Esophagus muscularis mucosa (tissue), 4 donors: ENCODE measurements at regions not wholly inside any gene's neighbourhood (a gene's known extent, or its start where the extent isn't known, plus 50 kb on each side); places are given as distances from the start of the nearest gene placed in this dataset.

ENCODE experiments used
- DNase-seq: peaks from one replicate; pipeline ENCODE4 v3.0.0-alpha.2; 2017; ENCODE audit errors: extremely low spot score
- H3K27ac ChIP-seq, 4 donors: fragments of 200-600 bp; sonication (generic); replicated peaks in 1 of 4; 1 replicate in 3 of 4; 2 replicates in 1 of 4; pipeline ENCODE4 v1.5.1; 2016 to 2019; ENCODE audit warnings: mild to moderate bottlenecking in 1 of 4
- H3K27me3 ChIP-seq, 4 donors: fragments of 200-600 bp; sonication (generic); one replicate each; pipeline versions ENCODE4 v1.5.1 to v1.6.0; 2016 to 2019
- H3K36me3 ChIP-seq, 4 donors: fragments of 200-600 bp; sonication (generic); one replicate each; pipeline ENCODE4 v1.5.1; 2016 to 2019
- H3K4me1 ChIP-seq, 4 donors: fragments of 200-600 bp; sonication (generic); one replicate each; pipeline ENCODE4 v1.5.1; 2016 to 2019
- H3K4me3 ChIP-seq, 4 donors: fragments of 200-600 bp; sonication (generic); 1 replicate in 2 of 4; 2 replicates in 2 of 4; pipeline ENCODE4 v1.5.1; 2016 to 2019; ENCODE audit warnings: mild to moderate bottlenecking in 4 of 4, moderate library complexity in 1 of 4
- H3K9me3 ChIP-seq, 4 donors: fragments of 200-600 bp; sonication (generic); 1 replicate in 3 of 4; 2 replicates in 1 of 4; pipeline ENCODE4 v1.5.1; 2016 to 2019
- CTCF ChIP-seq, 3 experiments: fragments of 200-600 bp in 2 of 3; fragments of 450-650 bp in 1 of 3; sonication (generic) in 2 of 3; IDR thresholded peaks; one replicate each; pipeline ENCODE4 v1.5.1; 2017 to 2019; ENCODE audit warnings: antibody characterized with exemption in 3 of 3, mild to moderate bottlenecking in 2 of 3, moderate library complexity in 1 of 3
- EP300 ChIP-seq: sonication (generic); formaldehyde crosslinking; IDR thresholded peaks from one replicate; pipeline ENCODE4 v1.6.1; 2017; ENCODE audit warnings: antibody characterized with exemption
- POLR2A ChIP-seq: fragments of 450-650 bp; IDR thresholded peaks from one replicate; pipeline ENCODE4 v1.6.1; 2017; ENCODE audit warnings: antibody characterized with exemption, moderate library complexity, mild to moderate bottlenecking, low read depth
- POLR2AphosphoS5 ChIP-seq, 2 donors: sonication (generic); formaldehyde crosslinking; IDR thresholded peaks; one replicate each; pipeline ENCODE4 v1.6.1; 2017; ENCODE audit warnings: antibody characterized with exemption in 2 of 2
- WGBS: methylation state at CpG from one replicate; pipeline ENCODE4 v1.1.5; 2018; 5-methylcytosine and 5-hydroxymethylcytosine counted together
- intact Hi-C: fragments of 100-400 bp; cut with DNase I; formaldehyde crosslinking; loops from one replicate; pipeline ENCODE4 v1.15.1; 2023

DNA sequence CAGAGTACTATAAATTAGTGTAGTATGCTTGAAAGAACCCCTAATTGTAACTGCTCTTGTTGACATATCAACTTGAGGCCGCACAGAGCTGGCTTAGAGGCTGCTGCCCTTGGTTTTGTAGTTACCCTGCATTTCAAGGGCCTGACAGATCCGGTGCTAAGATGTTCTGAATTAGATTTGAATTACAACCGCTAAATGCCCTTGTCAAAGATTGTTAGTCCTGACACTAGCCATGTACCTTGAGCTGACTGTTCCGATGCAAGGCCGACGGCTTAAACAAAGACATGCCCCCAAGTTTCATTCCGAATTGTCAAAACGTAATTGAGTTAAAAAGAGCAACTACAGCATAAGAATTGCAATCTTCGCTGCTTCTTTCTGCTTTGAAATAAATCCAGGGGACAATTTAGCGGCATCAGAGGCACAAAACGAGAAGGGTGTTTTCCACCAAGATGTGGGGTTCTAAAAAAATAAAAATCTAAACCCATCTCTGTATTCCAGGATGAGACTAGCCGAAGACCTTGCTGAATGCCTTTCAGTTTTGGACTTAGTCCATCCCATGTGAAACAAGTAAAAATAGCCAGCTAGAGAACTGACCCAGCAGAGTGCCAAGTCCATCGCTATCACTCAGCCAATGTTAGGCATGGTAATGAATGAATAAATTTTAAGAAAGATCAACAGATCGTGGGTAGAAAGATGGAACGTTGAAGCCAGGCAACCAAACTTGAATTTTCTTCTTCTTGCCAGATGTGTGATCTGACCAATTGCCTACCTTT is 148.7 kb downstream of the DICER1 start:
- intact Hi-C loops, result no loop called here
- no peaks in the 10 kb centered on the region for H3K27me3 ChIP-seq
- peaks cover 13 to 31% (median 29%) of the 10 kb centered on the region in 4 donors for H3K4me1 ChIP-seq
- H3K9me3 ChIP-seq, result no peaks in the 10 kb centered on the region
- H3K4me3 ChIP-seq, result no peak overlapping the region
- 75% methylated on average over 15 of the region's 15 CpGs for WGBS
- peak overlapping the region in 1 of 4 donors; percentile 13 for H3K27ac ChIP-seq
- no peaks in the 10 kb centered on the region for H3K36me3 ChIP-seq
- TF ChIP-seq POLR2AphosphoS5 (IDR thresholded peaks at IDR 0.05), result no peak
- no peak for DNase-seq

DNA sequence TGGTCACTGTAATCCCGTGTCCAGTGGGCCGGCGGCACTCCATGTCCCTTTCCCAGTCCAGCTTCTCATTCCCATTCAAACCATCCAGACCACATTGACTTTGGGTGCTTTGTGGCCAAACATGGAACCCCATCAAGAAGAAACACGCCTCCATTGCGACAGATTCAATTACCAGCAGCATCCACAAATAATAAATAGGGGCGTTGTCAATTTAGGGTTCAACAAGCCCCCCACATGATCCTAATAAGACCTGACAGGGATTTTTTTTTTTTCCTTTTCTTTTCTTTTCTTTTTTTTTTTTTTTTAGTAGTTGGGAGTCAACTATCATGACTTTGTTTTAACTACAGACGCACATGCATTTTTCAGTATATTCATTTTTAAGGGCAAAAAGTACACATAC is 149.4 kb downstream of the DICER1 start:
- 93% methylated on average over 7 of the region's 7 CpGs for WGBS
- TF ChIP-seq EP300 (no peak), POLR2A (no peak), POLR2AphosphoS5 (IDR thresholded peaks at IDR 0.05) (no peak), CTCF (IDR thresholded peaks at IDR 0.05) (no peak)
- no peaks in the 10 kb centered on the region for H3K36me3 ChIP-seq
- intact Hi-C loops, result no loop called here
- no peak overlapping the region for H3K27ac ChIP-seq
- DNase-seq, result peak; percentile 55
- no peaks in the 10 kb centered on the region for H3K27me3 ChIP-seq
- no peak overlapping the region for H3K4me3 ChIP-seq
- H3K9me3 ChIP-seq, result no peaks in the 10 kb centered on the region
- peaks cover 13 to 31% (median 29%) of the 10 kb centered on the region in 4 donors for H3K4me1 ChIP-seq

DNA sequence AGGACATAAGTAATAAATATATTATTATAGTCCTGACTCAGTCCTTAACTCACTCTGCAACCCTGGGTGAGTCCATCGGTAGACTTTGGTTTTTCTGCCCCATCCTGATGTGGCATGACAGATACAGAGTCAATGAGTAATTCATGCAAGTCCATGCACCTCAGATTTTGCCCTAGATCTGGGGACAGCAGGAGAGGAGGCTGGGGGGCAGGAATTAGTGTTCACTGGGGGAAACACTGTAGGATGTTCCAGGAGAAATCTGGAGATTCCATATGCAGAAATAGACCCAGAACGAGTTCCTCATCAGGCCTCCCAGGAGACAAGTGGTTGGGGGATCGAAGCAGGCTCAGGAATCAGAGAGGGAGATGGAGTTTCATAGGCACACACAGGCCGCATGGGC is 150.8 kb downstream of the DICER1 start:
- peaks cover 13 to 25% (median 23%) of the 10 kb centered on the region in 4 donors for H3K4me1 ChIP-seq
- DNase-seq, result peak; percentile 53
- WGBS, result 87% methylated on average over 4 of the region's 4 CpGs
- no peak for TF ChIP-seq EP300
- no peak for TF ChIP-seq CTCF (IDR thresholded peaks at IDR 0.05)
- no peak for TF ChIP-seq POLR2A
- no peak for TF ChIP-seq POLR2AphosphoS5 (IDR thresholded peaks at IDR 0.05)
- no peaks in the 10 kb centered on the region for H3K36me3 ChIP-seq
- intact Hi-C loops, result no loop called here
- H3K27me3 ChIP-seq, result no peaks in the 10 kb centered on the region
- no peak overlapping the region for H3K27ac ChIP-seq
- H3K9me3 ChIP-seq, result no peaks in the 10 kb centered on the region
- H3K4me3 ChIP-seq, result no peak overlapping the region

DNA sequence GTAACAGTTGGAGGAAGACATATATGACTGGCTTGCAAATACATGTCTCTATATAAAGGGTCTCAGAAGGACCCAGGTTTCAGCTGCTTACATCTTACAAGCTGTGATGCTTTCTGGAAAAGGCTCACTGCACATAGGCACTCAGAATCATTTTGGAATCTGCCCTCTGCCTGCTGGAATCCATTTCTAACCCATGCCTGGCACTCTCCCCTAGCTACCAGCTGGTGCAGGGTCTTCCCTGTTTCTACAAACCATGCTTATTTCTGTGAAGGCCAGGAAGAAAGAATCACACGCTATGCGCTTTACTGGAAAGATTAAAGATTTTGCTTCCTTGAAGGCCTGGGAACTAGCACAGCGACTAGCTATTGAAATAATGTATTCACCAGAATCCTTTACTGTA is 151.3 kb downstream of the DICER1 start:
- WGBS, result 97% methylated on average over 3 of the region's 3 CpGs
- H3K4me3 ChIP-seq, result no peak overlapping the region
- DNase-seq, result no peak
- H3K27ac ChIP-seq, result no peak overlapping the region
- intact Hi-C loops, result no loop called here
- no peaks in the 10 kb centered on the region for H3K9me3 ChIP-seq
- H3K27me3 ChIP-seq, result no peaks in the 10 kb centered on the region
- H3K36me3 ChIP-seq, result no peaks in the 10 kb centered on the region
- H3K4me1 ChIP-seq, result peaks cover 13 to 21% (median 19%) of the 10 kb centered on the region in 4 donors
- no peak for TF ChIP-seq EP300
- no peak for TF ChIP-seq CTCF (IDR thresholded peaks at IDR 0.05)
- no peak for TF ChIP-seq POLR2AphosphoS5 (IDR thresholded peaks at IDR 0.05)
- no peak for TF ChIP-seq POLR2A

GRCh38 chr14:95003099-95003960 is 154.0 kb downstream of the DICER1 start:
- Histone ChIP-seq H3K4me3 (no peak overlapping the region), H3K27me3 (peaks cover 0 to 3% (median 0%) of the 10 kb centered on the region in 4 donors), H3K27ac (no peak overlapping the region), H3K9me3 (no peaks in the 10 kb centered on the region), H3K36me3 (no peaks in the 10 kb centered on the region), H3K4me1 (peaks cover 0 to 1% (median 0%) of the 10 kb centered on the region in 4 donors)
- intact Hi-C loops, result no loop called here
- WGBS, result 77% methylated on average over 11 of the region's 11 CpGs
- TF ChIP-seq POLR2AphosphoS5 (IDR thresholded peaks at IDR 0.05), result no peak
- TF ChIP-seq CTCF (IDR thresholded peaks at IDR 0.05), result no peak
- TF ChIP-seq EP300, result no peak
- no peak for TF ChIP-seq POLR2A
- peak; percentile 91 for DNase-seq
